HEK293 (cell line): ENCODE measurements at regions not wholly inside any gene's neighbourhood (a gene's known extent, or its start where the extent isn't known, plus 50 kb on each side); places are given as distances from the start of the nearest gene placed in this dataset.

Experiments
- CTCF ChIP-seq: fragments of 450-650 bp; formaldehyde crosslinking; IDR thresholded peaks from 2 replicates; pipeline ENCODE4 v1.5.1; 2016; ENCODE audit warnings: missing biosample characterization, missing genetic modification characterization
- PRDM10 ChIP-seq: fragments of 450-650 bp; formaldehyde crosslinking; IDR thresholded peaks from 2 replicates; pipeline ENCODE4 v1.5.1; 2016; ENCODE audit warnings: missing biosample characterization, missing genetic modification characterization
- ZBTB8A ChIP-seq: fragments of 450-650 bp; formaldehyde crosslinking; IDR thresholded peaks from 2 replicates; pipeline ENCODE4 v1.5.1; 2016; ENCODE audit warnings: missing biosample characterization, missing genetic modification characterization
- ZNF10 ChIP-seq: fragments of 450-650 bp; formaldehyde crosslinking; IDR thresholded peaks from 2 replicates; pipeline ENCODE4 v1.5.1; 2017; ENCODE audit warnings: missing biosample characterization, missing genetic modification characterization
- ZNF121 ChIP-seq: fragments of 450-650 bp; formaldehyde crosslinking; IDR thresholded peaks from 2 replicates; pipeline ENCODE4 v1.5.1; 2016; ENCODE audit warnings: missing biosample characterization, missing genetic modification characterization
- ZNF214 ChIP-seq: fragments of 450-650 bp; formaldehyde crosslinking; IDR thresholded peaks from 2 replicates; pipeline ENCODE4 v1.5.1; 2017; ENCODE audit warnings: missing biosample characterization, mild to moderate bottlenecking, missing genetic modification characterization, borderline replicate concordance
- ZNF26 ChIP-seq: fragments of 450-650 bp; formaldehyde crosslinking; IDR thresholded peaks from 2 replicates; pipeline ENCODE4 v1.5.1; 2016; ENCODE audit warnings: missing biosample characterization, missing genetic modification characterization
- ZNF280D ChIP-seq: fragments of 450-650 bp; formaldehyde crosslinking; IDR thresholded peaks from 2 replicates; pipeline ENCODE4 v1.5.1; 2016; ENCODE audit warnings: missing biosample characterization, missing genetic modification characterization
- ZNF423 ChIP-seq: fragments of 450-650 bp; formaldehyde crosslinking; IDR thresholded peaks from 2 replicates; pipeline ENCODE4 v1.5.1; 2016; ENCODE audit warnings: missing biosample characterization, missing genetic modification characterization
- ZNF629 ChIP-seq: fragments of 450-650 bp; formaldehyde crosslinking; IDR thresholded peaks from 2 replicates; pipeline ENCODE4 v1.5.1; 2017; ENCODE audit warnings: missing biosample characterization, missing genetic modification characterization
- ZNF76 ChIP-seq: fragments of 450-650 bp; formaldehyde crosslinking; IDR thresholded peaks from 2 replicates; pipeline ENCODE4; 2016; ENCODE audit warnings: low read depth, missing biosample characterization, missing genetic modification characterization, borderline replicate concordance

GRCh38 chr2:175852879-175853615, 149.0 kb downstream of the LNPK start:
- TF ChIP-seq ZNF76 (no peak), ZNF280D (tag by site-specific recombination) (no peak), CTCF (tag by site-specific recombination) (no peak), ZNF121 (tag by site-specific recombination) (no peak), ZNF26 (tag by site-specific recombination) (no peak), ZNF423 (tag by site-specific recombination) (no peak), ZNF10 (no peak), ZNF629 (tag by site-specific recombination) (no peak), PRDM10 (tag by site-specific recombination) (no peak), ZNF214 (no peak), ZBTB8A (tag by site-specific recombination) (no peak)
